ENCODE measurements at regions not wholly inside any gene's neighbourhood (a gene's known extent, or its start where the extent isn't known, plus 50 kb on each side); places are given as distances from the start of the nearest gene placed in this dataset.

DNA sequence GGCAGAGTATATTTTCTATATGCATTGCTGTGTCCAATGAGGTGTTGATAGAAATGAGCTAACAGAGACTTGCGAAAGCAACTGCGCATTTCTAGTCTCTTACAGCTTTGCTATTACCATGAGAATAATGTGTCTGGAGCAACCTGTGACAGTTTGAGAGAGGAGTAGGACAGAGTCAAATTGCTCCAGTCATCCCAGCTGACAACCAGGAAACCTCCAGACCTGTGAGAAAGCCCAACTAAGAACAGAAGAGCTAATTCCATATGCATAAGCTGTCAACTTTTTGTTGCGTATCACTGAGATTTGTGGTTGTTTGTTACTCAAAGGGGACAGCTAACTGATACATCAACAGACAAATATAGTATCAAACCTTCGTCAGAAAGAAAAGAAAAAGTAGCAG is 354.1 kb upstream of the LRRC7 start:
- no peaks in the 10 kb centered on the region for H3K9me3 ChIP-seq (ENCODE audit: control insufficient read depth, low read length)
- no peaks in the 10 kb centered on the region for H3K36me3 ChIP-seq (ENCODE audit: control insufficient read depth, insufficient read depth, low read length)
- no peak overlapping the region for H3K4me3 Mint-ChIP-seq
- no peaks in the 10 kb centered on the region for H3K36me3 Mint-ChIP-seq (ENCODE audit: low read depth)
- H3K9me3 Mint-ChIP-seq = no peaks in the 10 kb centered on the region
- no peak overlapping the region for H3K9ac ChIP-seq (ENCODE audit: extremely low read depth, low read length, poor library complexity, severe bottlenecking)
- H3K4me3 ChIP-seq (ENCODE audit: low read length) = no peak overlapping the region
- no peak for DNase-seq
- no peak for TF ChIP-seq CTCF (conservative IDR thresholded peaks at IDR 0.05)
- no peaks in the 10 kb centered on the region for H3K4me1 ChIP-seq (ENCODE audit: control insufficient read depth, insufficient read depth, low read length)
- no peaks in the 10 kb centered on the region for H3K27me3 ChIP-seq (ENCODE audit: control insufficient read depth, insufficient read depth, low read length, poor library complexity, severe bottlenecking)
- H3K27me3 Mint-ChIP-seq (ENCODE audit: insufficient read depth) = peaks cover 3% of the 10 kb centered on the region
- 95 to 96% methylated on average over 2 to 4 of the region's 4 CpGs for WGBS, 2 experiments (ENCODE audit: insufficient coverage in 1 of 2, insufficient read length in 1 of 2)
- H3K4me1 Mint-ChIP-seq = no peaks in the 10 kb centered on the region
- no peak overlapping the region for H3K27ac ChIP-seq (ENCODE audit: low read depth, low read length)
- H3K27ac Mint-ChIP-seq = no peak overlapping the region

- H3K36me3 Mint-ChIP-seq (ENCODE audit: low read depth) = no peaks in the 10 kb centered on the region
- WGBS, 2 experiments (ENCODE audit: insufficient coverage in 1 of 2, insufficient read length in 1 of 2) = 90% methylated on average over 3 of the region's 3 CpGs; no CpG with 5 or more reads in 1 of the 2 experiments
Measured at GRCh38 chr1:69215883-69216282, 351.8 kb upstream of the LRRC7 start.

DNA sequence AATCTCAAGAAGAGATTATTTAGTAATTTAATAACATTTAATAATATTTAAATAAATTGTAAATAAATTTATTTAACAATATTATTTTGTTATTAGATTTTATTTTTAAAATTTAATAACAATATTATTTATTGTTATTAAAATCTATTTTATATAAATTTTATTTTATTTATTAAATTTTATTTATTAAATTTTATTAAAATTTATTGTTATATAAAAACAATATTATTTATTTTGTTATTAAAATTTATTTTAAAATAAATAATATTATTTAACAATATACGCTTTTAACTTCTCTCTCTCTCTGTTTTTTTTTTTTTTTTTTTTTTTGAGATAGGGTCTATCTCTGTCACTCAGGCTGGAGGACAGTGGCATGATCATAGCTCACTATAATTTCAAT is 347.1 kb upstream of the LRRC7 start:
- Histone ChIP-seq H3K4me1 (ENCODE audit: control insufficient read depth, insufficient read depth, low read length) (peaks cover 10% of the 10 kb centered on the region), H3K27ac (ENCODE audit: low read depth, low read length) (no peak overlapping the region), H3K4me3 (ENCODE audit: low read length) (no peak overlapping the region), H3K36me3 (ENCODE audit: control insufficient read depth, insufficient read depth, low read length) (no peaks in the 10 kb centered on the region), H3K9ac (ENCODE audit: extremely low read depth, low read length, poor library complexity, severe bottlenecking) (no peak overlapping the region), H3K9me3 (ENCODE audit: control insufficient read depth, low read length) (no peaks in the 10 kb centered on the region), H3K27me3 (ENCODE audit: control insufficient read depth, insufficient read depth, low read length, poor library complexity, severe bottlenecking) (no peaks in the 10 kb centered on the region)
- Mint-ChIP-seq H3K36me3 (ENCODE audit: low read depth) (no peaks in the 10 kb centered on the region), H3K27ac (no peak overlapping the region), H3K9me3 (no peaks in the 10 kb centered on the region), H3K27me3 (ENCODE audit: insufficient read depth) (peaks cover 5% of the 10 kb centered on the region), H3K4me1 (no peaks in the 10 kb centered on the region), H3K4me3 (no peak overlapping the region)
- no peak for TF ChIP-seq CTCF (conservative IDR thresholded peaks at IDR 0.05)
- DNase-seq = no peak
- no CpG with 5 or more reads among the region's 1 CpG for WGBS, 2 experiments (ENCODE audit: insufficient coverage in 1 of 2, insufficient read length in 1 of 2)

More at GRCh38 chr1:69215883-69216282, 351.8 kb upstream of the LRRC7 start:
- DNase-seq = no peak
- Histone ChIP-seq H3K27ac (ENCODE audit: low read depth, low read length) (no peak overlapping the region), H3K36me3 (ENCODE audit: control insufficient read depth, insufficient read depth, low read length) (no peaks in the 10 kb centered on the region), H3K27me3 (ENCODE audit: control insufficient read depth, insufficient read depth, low read length, poor library complexity, severe bottlenecking) (no peaks in the 10 kb centered on the region), H3K9me3 (ENCODE audit: control insufficient read depth, low read length) (no peaks in the 10 kb centered on the region), H3K4me3 (ENCODE audit: low read length) (no peak overlapping the region), H3K9ac (ENCODE audit: extremely low read depth, low read length, poor library complexity, severe bottlenecking) (no peak overlapping the region), H3K4me1 (ENCODE audit: control insufficient read depth, insufficient read depth, low read length) (no peaks in the 10 kb centered on the region)
- TF ChIP-seq CTCF (conservative IDR thresholded peaks at IDR 0.05) = no peak
- Mint-ChIP-seq H3K27ac (no peak overlapping the region), H3K27me3 (ENCODE audit: insufficient read depth) (peaks cover 5% of the 10 kb centered on the region), H3K4me1 (no peaks in the 10 kb centered on the region), H3K9me3 (no peaks in the 10 kb centered on the region), H3K4me3 (no peak overlapping the region)

Measured in endodermal cell (in vitro differentiated cells).